ENCODE measurements at regions not wholly inside any gene's neighbourhood (a gene's known extent, or its start where the extent isn't known, plus 50 kb on each side); places are given as distances from the start of the nearest gene placed in this dataset.

- Histone ChIP-seq H3K4me3 (ENCODE audit: low read length) (no peak overlapping the region), H3K27ac (ENCODE audit: low read depth, low read length) (no peak overlapping the region), H3K36me3 (ENCODE audit: control insufficient read depth, insufficient read depth, low read length) (no peaks in the 10 kb centered on the region), H3K4me1 (ENCODE audit: control insufficient read depth, insufficient read depth, low read length) (no peaks in the 10 kb centered on the region), H3K27me3 (ENCODE audit: control insufficient read depth, insufficient read depth, low read length, poor library complexity, severe bottlenecking) (no peaks in the 10 kb centered on the region), H3K9me3 (ENCODE audit: control insufficient read depth, low read length) (no peaks in the 10 kb centered on the region), H3K9ac (ENCODE audit: extremely low read depth, low read length, poor library complexity, severe bottlenecking) (no peak overlapping the region)
- Mint-ChIP-seq H3K4me3 (no peak overlapping the region), H3K9me3 (peaks cover 69% of the 10 kb centered on the region), H3K36me3 (ENCODE audit: low read depth) (peaks cover 6% of the 10 kb centered on the region), H3K4me1 (peaks cover 8% of the 10 kb centered on the region), H3K27ac (no peak overlapping the region), H3K27me3 (ENCODE audit: insufficient read depth) (no peaks in the 10 kb centered on the region)
- DNase-seq: peak; percentile 68
- WGBS, 2 experiments (ENCODE audit: insufficient coverage in 1 of 2, insufficient read length in 1 of 2): 75% methylated on average over 2 of the region's 2 CpGs; no CpG with 5 or more reads in 1 of the 2 experiments
- TF ChIP-seq, protein P1, sequence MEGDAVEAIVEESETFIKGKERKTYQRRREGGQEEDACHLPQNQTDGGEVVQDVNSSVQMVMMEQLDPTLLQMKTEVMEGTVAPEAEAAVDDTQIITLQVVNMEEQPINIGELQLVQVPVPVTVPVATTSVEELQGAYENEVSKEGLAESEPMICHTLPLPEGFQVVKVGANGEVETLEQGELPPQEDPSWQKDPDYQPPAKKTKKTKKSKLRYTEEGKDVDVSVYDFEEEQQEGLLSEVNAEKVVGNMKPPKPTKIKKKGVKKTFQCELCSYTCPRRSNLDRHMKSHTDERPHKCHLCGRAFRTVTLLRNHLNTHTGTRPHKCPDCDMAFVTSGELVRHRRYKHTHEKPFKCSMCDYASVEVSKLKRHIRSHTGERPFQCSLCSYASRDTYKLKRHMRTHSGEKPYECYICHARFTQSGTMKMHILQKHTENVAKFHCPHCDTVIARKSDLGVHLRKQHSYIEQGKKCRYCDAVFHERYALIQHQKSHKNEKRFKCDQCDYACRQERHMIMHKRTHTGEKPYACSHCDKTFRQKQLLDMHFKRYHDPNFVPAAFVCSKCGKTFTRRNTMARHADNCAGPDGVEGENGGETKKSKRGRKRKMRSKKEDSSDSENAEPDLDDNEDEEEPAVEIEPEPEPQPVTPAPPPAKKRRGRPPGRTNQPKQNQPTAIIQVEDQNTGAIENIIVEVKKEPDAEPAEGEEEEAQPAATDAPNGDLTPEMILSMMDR (conservative IDR thresholded peaks at IDR 0.05): no peak
Measured at GRCh38 chrX:39049975-39050374, 248.7 kb downstream of the MID1IP1 start.

- DNase-seq: no peak
Measured at GRCh38 chrX:39050427-39050826, 249.2 kb downstream of the MID1IP1 start.

GRCh38 chrX:39052751-39053150 is 251.5 kb downstream of the MID1IP1 start:
- H3K27ac ChIP-seq (ENCODE audit: low read depth, low read length): no peak overlapping the region
- no peaks in the 10 kb centered on the region for H3K9me3 ChIP-seq (ENCODE audit: control insufficient read depth, low read length)
- peaks cover 8% of the 10 kb centered on the region for H3K4me1 Mint-ChIP-seq
- no peak overlapping the region for H3K4me3 Mint-ChIP-seq
- no peaks in the 10 kb centered on the region for H3K27me3 ChIP-seq (ENCODE audit: control insufficient read depth, insufficient read depth, low read length, poor library complexity, severe bottlenecking)
- no peak overlapping the region for H3K27ac Mint-ChIP-seq
- TF ChIP-seq, protein P1 (conservative IDR thresholded peaks at IDR 0.05): no peak
- H3K4me3 ChIP-seq (ENCODE audit: low read length): no peak overlapping the region
- H3K36me3 ChIP-seq (ENCODE audit: control insufficient read depth, insufficient read depth, low read length): no peaks in the 10 kb centered on the region
- peaks cover 6% of the 10 kb centered on the region for H3K36me3 Mint-ChIP-seq (ENCODE audit: low read depth)
- H3K27me3 Mint-ChIP-seq (ENCODE audit: insufficient read depth): no peaks in the 10 kb centered on the region
- no peak overlapping the region for H3K9ac ChIP-seq (ENCODE audit: extremely low read depth, low read length, poor library complexity, severe bottlenecking)
- WGBS, 2 experiments (ENCODE audit: insufficient coverage in 1 of 2, insufficient read length in 1 of 2): 83% methylated on average over 1 of the region's 2 CpGs; no CpG with 5 or more reads in 1 of the 2 experiments
- H3K9me3 Mint-ChIP-seq: peaks cover 65% of the 10 kb centered on the region
- no peak for DNase-seq
- no peaks in the 10 kb centered on the region for H3K4me1 ChIP-seq (ENCODE audit: control insufficient read depth, insufficient read depth, low read length)

More at GRCh38 chrX:39050427-39050826, 249.2 kb downstream of the MID1IP1 start:
- no peak overlapping the region for H3K27ac ChIP-seq (ENCODE audit: low read depth, low read length)
- no peak overlapping the region for H3K4me3 Mint-ChIP-seq
- 94% methylated on average over 4 of the region's 4 CpGs; no CpG with 5 or more reads in 1 of the 2 experiments for WGBS, 2 experiments (ENCODE audit: insufficient coverage in 1 of 2, insufficient read length in 1 of 2)
- no peak overlapping the region for H3K27ac Mint-ChIP-seq
- H3K4me1 Mint-ChIP-seq: peaks cover 8% of the 10 kb centered on the region
- H3K27me3 ChIP-seq (ENCODE audit: control insufficient read depth, insufficient read depth, low read length, poor library complexity, severe bottlenecking): no peaks in the 10 kb centered on the region
- TF ChIP-seq, protein P1 (conservative IDR thresholded peaks at IDR 0.05): no peak
- H3K9me3 Mint-ChIP-seq: peaks cover 68% of the 10 kb centered on the region
- no peaks in the 10 kb centered on the region for H3K9me3 ChIP-seq (ENCODE audit: control insufficient read depth, low read length)
- H3K36me3 Mint-ChIP-seq (ENCODE audit: low read depth): peaks cover 6% of the 10 kb centered on the region
- H3K9ac ChIP-seq (ENCODE audit: extremely low read depth, low read length, poor library complexity, severe bottlenecking): no peak overlapping the region
- no peak overlapping the region for H3K4me3 ChIP-seq (ENCODE audit: low read length)
- H3K36me3 ChIP-seq (ENCODE audit: control insufficient read depth, insufficient read depth, low read length): no peaks in the 10 kb centered on the region
- H3K4me1 ChIP-seq (ENCODE audit: control insufficient read depth, insufficient read depth, low read length): no peaks in the 10 kb centered on the region
- no peaks in the 10 kb centered on the region for H3K27me3 Mint-ChIP-seq (ENCODE audit: insufficient read depth)

Measured in endodermal cell (in vitro differentiated cells).